Lung (tissue), 11 donors: ENCODE measurements at regions not wholly inside any gene's neighbourhood (a gene's known extent, or its start where the extent isn't known, plus 50 kb on each side); places are given as distances from the start of the nearest gene placed in this dataset.

ENCODE experiments used
- ATAC-seq: fragments of 200-7000 bp; cut with Tn5 transposase; one replicate; pipeline ENCODE4 v1.9.1; 2020; ENCODE audit warnings: moderate number of reproducible peaks; ENCODE audit not compliant: insufficient read depth, low FRiP score
- DNase-seq, 3 donors: peaks; one replicate each; pipeline ENCODE4 v3.0.0-alpha.2; 2013 to 2017
- H3K27ac ChIP-seq, 2 donors: one replicate each; pipeline ENCODE4 v1.5.1; 2013; ENCODE audit warnings: mild to moderate bottlenecking in 2 of 2, moderate library complexity in 2 of 2, control low read depth in 1 of 2, inconsistent platforms in 1 of 2, low read depth in 1 of 2, low read length in 1 of 2
- H3K27me3 ChIP-seq, 3 donors: one replicate each; pipeline ENCODE4 v1.5.1; 2013; ENCODE audit warnings: low read length in 2 of 3; ENCODE audit not compliant: control insufficient read depth in 3 of 3, insufficient read depth in 3 of 3
- H3K36me3 ChIP-seq, 4 donors: one replicate each; pipeline ENCODE4 v1.5.1; 2013; ENCODE audit warnings: low read length in 4 of 4, mild to moderate bottlenecking in 1 of 4, moderate library complexity in 1 of 4; ENCODE audit not compliant: control insufficient read depth in 4 of 4, insufficient read depth in 4 of 4
- H3K4me1 ChIP-seq, 5 donors: one replicate each; pipeline ENCODE4 v1.5.1; 2013; ENCODE audit warnings: low read length in 5 of 5, mild to moderate bottlenecking in 2 of 5, moderate library complexity in 1 of 5; ENCODE audit not compliant: control insufficient read depth in 5 of 5, insufficient read depth in 5 of 5
- H3K4me3 ChIP-seq: one replicate; pipeline ENCODE4 v1.5.1; 2013; ENCODE audit warnings: mild to moderate bottlenecking, control low read depth, moderate library complexity
- H3K9ac ChIP-seq, 2 donors: one replicate each; pipeline ENCODE4 v1.5.1; 2013; ENCODE audit warnings: low read length in 2 of 2, control low read depth in 1 of 2; ENCODE audit not compliant: insufficient read depth in 1 of 2
- H3K9me3 ChIP-seq, 4 donors: one replicate each; pipeline ENCODE4 v1.5.1; 2013; ENCODE audit warnings: low read length in 3 of 4, mild to moderate bottlenecking in 1 of 4, moderate library complexity in 1 of 4; ENCODE audit not compliant: control insufficient read depth in 4 of 4, insufficient read depth in 3 of 4
- WGBS, 2 donors: extraction: QIAGEN DNeasy Blood & Tissue Kit; methylation state at CpG; one replicate each; pipeline ENCODE4 v1.1.7; 2013; 5-methylcytosine and 5-hydroxymethylcytosine counted together
- TF ChIP-seq, protein P1 (sequence below): IDR thresholded peaks from 2 replicates; pipeline ENCODE4 v1.5.1; 2012; ENCODE audit warnings: mild to moderate bottlenecking; ENCODE audit errors: control extremely low read depth, extremely low read depth
- donor health status: control.
- donor health status: control.
- donor health status: Bipolar disorder and iron deficiency.
- donor health status: healthy.
- donor health status: DM: yes; HTN: yes; CAD: no.

DNA sequence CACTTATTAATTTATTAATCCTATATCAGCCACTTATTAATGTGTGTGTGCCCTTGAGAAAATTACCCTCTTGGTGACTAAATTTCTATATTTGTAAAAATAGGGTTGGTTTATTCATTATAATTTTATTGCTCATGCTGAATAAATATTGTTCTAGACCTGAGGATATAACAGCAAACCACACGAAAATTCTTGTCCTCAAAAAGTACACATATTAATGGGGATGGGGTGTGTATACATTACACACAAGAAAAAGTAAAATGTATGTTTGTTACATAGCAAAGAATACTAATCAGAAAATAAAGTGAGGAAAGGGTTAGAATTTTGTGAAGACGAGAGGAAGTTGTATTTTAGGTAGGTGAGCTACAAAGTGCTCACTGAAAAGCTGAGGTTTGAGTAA lies 1068.9 kb upstream of the RAG2 start:
- Histone ChIP-seq H3K27ac (no peak overlapping the region), H3K36me3 (no peaks in the 10 kb centered on the region), H3K4me3 (no peak overlapping the region), H3K9me3 (no peaks in the 10 kb centered on the region), H3K4me1 (no peaks in the 10 kb centered on the region), H3K27me3 (no peaks in the 10 kb centered on the region), H3K9ac (no peak overlapping the region)
- TF ChIP-seq, protein P1, sequence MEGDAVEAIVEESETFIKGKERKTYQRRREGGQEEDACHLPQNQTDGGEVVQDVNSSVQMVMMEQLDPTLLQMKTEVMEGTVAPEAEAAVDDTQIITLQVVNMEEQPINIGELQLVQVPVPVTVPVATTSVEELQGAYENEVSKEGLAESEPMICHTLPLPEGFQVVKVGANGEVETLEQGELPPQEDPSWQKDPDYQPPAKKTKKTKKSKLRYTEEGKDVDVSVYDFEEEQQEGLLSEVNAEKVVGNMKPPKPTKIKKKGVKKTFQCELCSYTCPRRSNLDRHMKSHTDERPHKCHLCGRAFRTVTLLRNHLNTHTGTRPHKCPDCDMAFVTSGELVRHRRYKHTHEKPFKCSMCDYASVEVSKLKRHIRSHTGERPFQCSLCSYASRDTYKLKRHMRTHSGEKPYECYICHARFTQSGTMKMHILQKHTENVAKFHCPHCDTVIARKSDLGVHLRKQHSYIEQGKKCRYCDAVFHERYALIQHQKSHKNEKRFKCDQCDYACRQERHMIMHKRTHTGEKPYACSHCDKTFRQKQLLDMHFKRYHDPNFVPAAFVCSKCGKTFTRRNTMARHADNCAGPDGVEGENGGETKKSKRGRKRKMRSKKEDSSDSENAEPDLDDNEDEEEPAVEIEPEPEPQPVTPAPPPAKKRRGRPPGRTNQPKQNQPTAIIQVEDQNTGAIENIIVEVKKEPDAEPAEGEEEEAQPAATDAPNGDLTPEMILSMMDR: no peak
- 71 to 81% methylated on average over 2 of the region's 2 CpGs for WGBS, 2 donors
- no peak for DNase-seq
- ATAC-seq: no peak

- TF ChIP-seq, protein P1: no peak
- DNase-seq (peak in 2 of 3 donors; percentile 6 to 14), ATAC-seq (no peak)
- Histone ChIP-seq H3K4me3 (no peak overlapping the region), H3K4me1 (no peaks in the 10 kb centered on the region), H3K36me3 (no peaks in the 10 kb centered on the region), H3K9me3 (no peaks in the 10 kb centered on the region), H3K27ac (no peak overlapping the region), H3K9ac (no peak overlapping the region), H3K27me3 (no peaks in the 10 kb centered on the region)
- WGBS, 2 donors: 89 to 91% methylated on average over 1 of the region's 1 CpG
Observed at GRCh38 chr11:37657645-37658044, 1059.6 kb upstream of the RAG2 start.

- H3K4me3 ChIP-seq: no peak overlapping the region
- H3K9ac ChIP-seq: no peak overlapping the region
- DNase-seq: no peak
- no peaks in the 10 kb centered on the region for H3K4me1 ChIP-seq
- no peak overlapping the region for H3K27ac ChIP-seq
- no peaks in the 10 kb centered on the region for H3K36me3 ChIP-seq
- H3K9me3 ChIP-seq: no peaks in the 10 kb centered on the region
- no peaks in the 10 kb centered on the region for H3K27me3 ChIP-seq
- no peak for ATAC-seq
- TF ChIP-seq, protein P1: no peak
- 82 to 86% methylated on average over 1 of the region's 1 CpG for WGBS, 2 donors
Observed at GRCh38 chr11:37647767-37648166, 1049.7 kb upstream of the RAG2 start.

GRCh38 chr11:37643968-37644367 lies 1045.9 kb upstream of the RAG2 start:
- H3K4me1 ChIP-seq: no peaks in the 10 kb centered on the region
- TF ChIP-seq, protein P1: no peak
- no peak overlapping the region for H3K27ac ChIP-seq
- WGBS, 2 donors: 67% methylated on average over 2 of the region's 2 CpGs
- ATAC-seq (no peak), DNase-seq (no peak)
- H3K27me3 ChIP-seq: no peaks in the 10 kb centered on the region
- no peak overlapping the region for H3K4me3 ChIP-seq
- H3K9ac ChIP-seq: no peak overlapping the region
- no peaks in the 10 kb centered on the region for H3K36me3 ChIP-seq
- H3K9me3 ChIP-seq: no peaks in the 10 kb centered on the region
